Endodermal cell (in vitro differentiated cells): ENCODE measurements at regions not wholly inside any gene's neighbourhood (a gene's known extent, or its start where the extent isn't known, plus 50 kb on each side); places are given as distances from the start of the nearest gene placed in this dataset.
"Not testable (repeated sequence)": the region's sequence is repeated elsewhere in the genome, so short reads cannot be mapped to it uniquely, and the experiment has no call there.

Experiments used
- DNase-seq: peaks from one replicate; pipeline ENCODE4 v3.0.0-alpha.2; 2017
- H3K27ac ChIP-seq: 2 replicates; pipeline ENCODE4 v1.5.1; 2013; ENCODE audit warnings: mild to moderate bottlenecking, low read depth, low read length, moderate library complexity
- H3K27me3 ChIP-seq: 2 replicates; pipeline ENCODE4 v1.6.1; 2013; ENCODE audit warnings: mild to moderate bottlenecking, low read length, moderate library complexity; ENCODE audit not compliant: insufficient read depth, control insufficient read depth, poor library complexity, severe bottlenecking
- H3K36me3 ChIP-seq: 2 replicates; pipeline ENCODE4 v1.7.0; 2013; ENCODE audit warnings: mild to moderate bottlenecking, low read length, moderate library complexity; ENCODE audit not compliant: control insufficient read depth, insufficient read depth
- H3K4me1 ChIP-seq: one replicate; pipeline ENCODE4 v1.7.0; 2013; ENCODE audit warnings: low read length; ENCODE audit not compliant: control insufficient read depth, insufficient read depth
- H3K4me3 ChIP-seq: 2 replicates; pipeline ENCODE4 v1.5.1; 2013; ENCODE audit warnings: mild to moderate bottlenecking, low read length, moderate library complexity
- H3K9ac ChIP-seq: 2 replicates; pipeline ENCODE4 v1.6.1; 2013; ENCODE audit warnings: mild to moderate bottlenecking, low read length, moderate library complexity; ENCODE audit not compliant: poor library complexity, severe bottlenecking; ENCODE audit errors: extremely low read depth
- H3K9me3 ChIP-seq: 2 replicates; pipeline ENCODE4 v1.6.1; 2013; ENCODE audit warnings: mild to moderate bottlenecking, low read length, moderate library complexity; ENCODE audit not compliant: control insufficient read depth
- H3K27ac Mint-ChIP-seq: 2 replicates; pipeline ENCODE4 v1.8.0; 2020; ENCODE audit warnings: mixed read lengths
- H3K27me3 Mint-ChIP-seq: 2 replicates; pipeline ENCODE4 v1.8.0; 2021; ENCODE audit warnings: mild to moderate bottlenecking, mixed read lengths; ENCODE audit not compliant: insufficient read depth
- H3K36me3 Mint-ChIP-seq: 2 replicates; pipeline ENCODE4 v1.8.0; 2020; ENCODE audit warnings: low read depth, mixed read lengths
- H3K4me1 Mint-ChIP-seq: 2 replicates; pipeline ENCODE4 v1.8.0; 2020; ENCODE audit warnings: mixed read lengths
- H3K4me3 Mint-ChIP-seq: 2 replicates; pipeline ENCODE4 v1.8.0; 2020; ENCODE audit warnings: mild to moderate bottlenecking, moderate library complexity, mixed read lengths
- H3K9me3 Mint-ChIP-seq: 2 replicates; pipeline ENCODE4 v1.8.0; 2020; ENCODE audit warnings: mild to moderate bottlenecking, mixed read lengths
- CTCF ChIP-seq: fragments of 200-600 bp; sonication (generic); conservative IDR thresholded peaks from 2 replicates; pipeline ENCODE4 v1.5.0; 2021; ENCODE audit warnings: antibody characterized with exemption, mild to moderate bottlenecking
- WGBS, 2 experiments: methylation state at CpG; one replicate each; pipeline versions ENCODE4 v1.1.5 to v1.1.7; 2013; ENCODE audit warnings: missing lambda C conversion rate in 2 of 2, mixed read lengths in 1 of 2; ENCODE audit not compliant: insufficient coverage in 1 of 2, insufficient read length in 1 of 2; 5-methylcytosine and 5-hydroxymethylcytosine counted together

GRCh38 chr19:28117143-28117542, 1095.8 kb downstream of the UQCRFS1 start:
- no peaks in the 10 kb centered on the region for H3K4me1 Mint-ChIP-seq
- no peak for DNase-seq
- H3K27me3 ChIP-seq: no peaks in the 10 kb centered on the region
- no peak overlapping the region for H3K27ac Mint-ChIP-seq
- no peaks in the 10 kb centered on the region for H3K4me1 ChIP-seq
- no peaks in the 10 kb centered on the region for H3K36me3 ChIP-seq
- no peaks in the 10 kb centered on the region for H3K36me3 Mint-ChIP-seq
- H3K9me3 Mint-ChIP-seq: no peaks in the 10 kb centered on the region
- no peak overlapping the region for H3K4me3 ChIP-seq
- no peak overlapping the region for H3K9ac ChIP-seq
- no peak overlapping the region for H3K4me3 Mint-ChIP-seq
- H3K27ac ChIP-seq: no peak overlapping the region
- no peaks in the 10 kb centered on the region for H3K27me3 Mint-ChIP-seq
- TF ChIP-seq CTCF: no peak
- H3K9me3 ChIP-seq: no peaks in the 10 kb centered on the region

- not testable (repeated sequence) for H3K27me3 ChIP-seq, H3K27ac ChIP-seq, H3K9ac ChIP-seq, H3K27ac Mint-ChIP-seq, H3K9me3 ChIP-seq, H3K36me3 Mint-ChIP-seq, H3K27me3 Mint-ChIP-seq, H3K4me1 ChIP-seq, H3K4me3 ChIP-seq, DNase-seq, H3K36me3 ChIP-seq, H3K4me1 Mint-ChIP-seq, H3K9me3 Mint-ChIP-seq, H3K4me3 Mint-ChIP-seq
- 92 to 100% methylated on average over 2 to 3 of the region's 4 CpGs for WGBS, 2 experiments
Measured at GRCh38 chr19:28116379-28116778, 1096.6 kb downstream of the UQCRFS1 start.

- peak; percentile 56 for DNase-seq
- H3K9ac ChIP-seq: no peak overlapping the region
- H3K9me3 ChIP-seq: no peaks in the 10 kb centered on the region
- TF ChIP-seq CTCF: no peak
- WGBS, 2 experiments: 76 to 80% methylated on average over 2 to 3 of the region's 3 CpGs
- H3K4me1 ChIP-seq: no peaks in the 10 kb centered on the region
- Mint-ChIP-seq H3K4me3 (no peak overlapping the region), H3K9me3 (no peaks in the 10 kb centered on the region), H3K27ac (no peak overlapping the region), H3K27me3 (no peaks in the 10 kb centered on the region), H3K4me1 (peaks cover 12% of the 10 kb centered on the region), H3K36me3 (no peaks in the 10 kb centered on the region)
- no peak overlapping the region for H3K4me3 ChIP-seq
- H3K27me3 ChIP-seq: no peaks in the 10 kb centered on the region
- H3K36me3 ChIP-seq: no peaks in the 10 kb centered on the region
- no peak overlapping the region for H3K27ac ChIP-seq
Measured at GRCh38 chr19:28103921-28104320, 1109.0 kb downstream of the UQCRFS1 start.

GRCh38 chr19:28084659-28085157, 1128.2 kb downstream of the UQCRFS1 start:
- H3K9me3 Mint-ChIP-seq: peaks cover 27% of the 10 kb centered on the region
- not testable (repeated sequence) for H3K27me3 ChIP-seq, H3K4me1 Mint-ChIP-seq, H3K27ac ChIP-seq, H3K4me1 ChIP-seq, H3K9ac ChIP-seq, H3K4me3 Mint-ChIP-seq, H3K4me3 ChIP-seq, DNase-seq, H3K36me3 ChIP-seq, H3K36me3 Mint-ChIP-seq, H3K27me3 Mint-ChIP-seq, H3K27ac Mint-ChIP-seq
- H3K9me3 ChIP-seq: peaks cover 16% of the 10 kb centered on the region
- 100% methylated on average over 1 of the region's 1 CpG; no CpG with 5 or more reads in 1 of the 2 experiments for WGBS, 2 experiments
